CD14-positive monocyte (primary cell): ENCODE measurements at regions not wholly inside any gene's neighbourhood (a gene's known extent, or its start where the extent isn't known, plus 50 kb on each side); places are given as distances from the start of the nearest gene placed in this dataset.

Experiments used
- DNase-seq, 3 donors: peaks; one replicate each; pipeline ENCODE4 v3.0.0-alpha.2; 2011 to 2022
- H2AFZ ChIP-seq: 2 replicates; pipeline ENCODE4 v1.6.0; 2012; ENCODE audit warnings: mild to moderate bottlenecking, low read depth, low read length, inconsistent platforms; ENCODE audit not compliant: insufficient read depth, poor library complexity, severe bottlenecking
- H3K27ac ChIP-seq, 2 donors: 1 replicate in 1 of 2; 2 replicates in 1 of 2; pipeline ENCODE4 v1.5.1; 2012 to 2013; ENCODE audit warnings: low read length in 2 of 2, control low read depth in 1 of 2, inconsistent platforms in 1 of 2, low read depth in 1 of 2, mild to moderate bottlenecking in 1 of 2
- H3K27me3 ChIP-seq, 2 donors: one replicate each; pipeline versions ENCODE4 v1.6.0 to v1.6.1; 2011 to 2013; ENCODE audit warnings: low read length in 2 of 2; ENCODE audit not compliant: control insufficient read depth in 2 of 2, insufficient read depth in 2 of 2
- H3K36me3 ChIP-seq, 2 donors: replicated peaks in 1 of 2; 1 replicate in 1 of 2; 2 replicates in 1 of 2; pipeline versions ENCODE4 v1.5.1 to v1.6.1; 2012 to 2013; ENCODE audit warnings: low read length in 2 of 2, control low read depth in 1 of 2, inconsistent platforms in 1 of 2, mild to moderate bottlenecking in 1 of 2; ENCODE audit not compliant: insufficient read depth in 2 of 2, control insufficient read depth in 1 of 2
- H3K4me1 ChIP-seq, 2 donors: 1 replicate in 1 of 2; 2 replicates in 1 of 2; pipeline versions ENCODE4 v1.5.1 to v1.6.1; 2012 to 2013; ENCODE audit warnings: low read length in 2 of 2, control low read depth in 1 of 2, inconsistent platforms in 1 of 2, mild to moderate bottlenecking in 1 of 2, moderate library complexity in 1 of 2; ENCODE audit not compliant: insufficient read depth in 2 of 2, control insufficient read depth in 1 of 2
- H3K4me2 ChIP-seq: replicated peaks from 2 replicates; pipeline ENCODE3; 2012; ENCODE audit warnings: low read length, moderate library complexity, mild to moderate bottlenecking; ENCODE audit not compliant: poor library complexity, severe bottlenecking; ENCODE audit errors: extremely low read depth
- H3K4me3 ChIP-seq, 3 experiments: fragments of 200-600 bp in 1 of 3; sonication (generic) in 1 of 3; replicated peaks in 1 of 3; 1 replicate in 2 of 3; 2 replicates in 1 of 3; pipeline ENCODE4 v1.5.1; 2011 to 2013; ENCODE audit warnings: low read length in 3 of 3, mild to moderate bottlenecking in 3 of 3, control low read depth in 2 of 3, low read depth in 2 of 3, inconsistent platforms in 1 of 3, moderate library complexity in 1 of 3
- H3K79me2 ChIP-seq: 2 replicates; pipeline ENCODE4 v1.6.0; 2012; ENCODE audit warnings: mild to moderate bottlenecking, control low read depth, inconsistent platforms, low read length, moderate library complexity; ENCODE audit not compliant: insufficient read depth
- H3K9ac ChIP-seq: 2 replicates; pipeline ENCODE4 v1.6.0; 2017; ENCODE audit warnings: low read length, mild to moderate bottlenecking; ENCODE audit not compliant: insufficient read depth, poor library complexity, severe bottlenecking
- H3K9me3 ChIP-seq, 2 donors: replicated peaks in 1 of 2; 1 replicate in 1 of 2; 2 replicates in 1 of 2; pipeline versions ENCODE4 v1.5.1 to v1.6.1; 2012 to 2013; ENCODE audit warnings: low read length in 2 of 2, control low read depth in 1 of 2; ENCODE audit not compliant: control insufficient read depth in 1 of 2, insufficient read depth in 1 of 2
- H4K20me1 ChIP-seq: 2 replicates; pipeline ENCODE4 v1.6.0; 2012; ENCODE audit warnings: mild to moderate bottlenecking, low read length, control low read depth, moderate library complexity; ENCODE audit not compliant: insufficient read depth
- H3K27ac Mint-ChIP-seq, 7 donors: one replicate each; pipeline ENCODE4 v1.8.0; 2020; ENCODE audit warnings: mild to moderate bottlenecking in 7 of 7, mixed read lengths in 7 of 7, moderate library complexity in 6 of 7, inconsistent platforms in 2 of 7
- H3K27me3 Mint-ChIP-seq, 3 donors: one replicate each; pipeline ENCODE4 v1.8.0; 2021 to 2022; ENCODE audit warnings: low read depth in 3 of 3, mild to moderate bottlenecking in 3 of 3, mixed read lengths in 3 of 3, moderate library complexity in 3 of 3, inconsistent platforms in 1 of 3
- H3K36me3 Mint-ChIP-seq, 2 donors: one replicate each; pipeline ENCODE4 v1.8.0; 2020; ENCODE audit warnings: mixed read lengths in 2 of 2, inconsistent platforms in 1 of 2, mild to moderate bottlenecking in 1 of 2
- H3K4me1 Mint-ChIP-seq: one replicate; pipeline ENCODE4 v1.8.0; 2020; ENCODE audit warnings: mild to moderate bottlenecking, mixed read lengths
- H3K4me3 Mint-ChIP-seq, 2 donors: one replicate each; pipeline ENCODE4 v1.8.0; 2020; ENCODE audit warnings: mild to moderate bottlenecking in 2 of 2, mixed read lengths in 2 of 2, moderate library complexity in 1 of 2
- H3K9me3 Mint-ChIP-seq, 7 donors: one replicate each; pipeline ENCODE4 v1.8.0; 2020 to 2022; ENCODE audit warnings: mixed read lengths in 7 of 7, mild to moderate bottlenecking in 6 of 7, moderate library complexity in 6 of 7, inconsistent platforms in 2 of 7
- CTCF ChIP-seq: fragments of 200-600 bp; IDR thresholded peaks from one replicate; pipeline ENCODE4 v1.8.0; 2022; ENCODE audit warnings: antibody characterized with exemption, mild to moderate bottlenecking
- WGBS: methylation state at CpG from one replicate; pipeline ENCODE4 v1.1.5; 2013; ENCODE audit warnings: missing lambda C conversion rate; ENCODE audit not compliant: insufficient coverage; 5-methylcytosine and 5-hydroxymethylcytosine counted together
- intact Hi-C, 2 donors: fragments of 100-400 bp; cut with micrococcal nuclease; formaldehyde crosslinking; loops; one replicate each; pipeline versions ENCODE4 v1.15.0 to v1.15.1; 2023

GRCh38 chrX:39725928-39726619, 371.7 kb downstream of the BCOR start:
- H3K9me3 ChIP-seq = peaks cover 7 to 9% of the 10 kb centered on the region in 2 donors
- H3K4me1 ChIP-seq = peaks cover 21 to 26% of the 10 kb centered on the region in 2 donors
- DNase-seq = no peak
- Mint-ChIP-seq H3K9me3 (peaks cover 0 to 23% (median 5%) of the 10 kb centered on the region in 7 donors), H3K4me1 (peaks cover 27% of the 10 kb centered on the region), H3K36me3 (no peaks in the 10 kb centered on the region), H3K27me3 (peaks cover 0 to 12% (median 9%) of the 10 kb centered on the region in 3 donors), H3K27ac (no peak overlapping the region), H3K4me3 (no peak overlapping the region)
- H4K20me1 ChIP-seq = no peaks in the 10 kb centered on the region
- H3K4me3 ChIP-seq = no peak overlapping the region
- intact Hi-C loops = no loop called here
- H2AFZ ChIP-seq = no peak overlapping the region
- 20% methylated on average over 1 of the region's 13 CpGs for whole genome bisulfite sequencing
- H3K27ac ChIP-seq = no peak overlapping the region
- peaks cover 0 to 2% of the 10 kb centered on the region in 2 donors for H3K27me3 ChIP-seq
- no peaks in the 10 kb centered on the region for H3K36me3 ChIP-seq
- no peaks in the 10 kb centered on the region for H3K79me2 ChIP-seq
- no peak overlapping the region for H3K4me2 ChIP-seq
- TF ChIP-seq CTCF = no peak
- H3K9ac ChIP-seq = no peak overlapping the region

DNA sequence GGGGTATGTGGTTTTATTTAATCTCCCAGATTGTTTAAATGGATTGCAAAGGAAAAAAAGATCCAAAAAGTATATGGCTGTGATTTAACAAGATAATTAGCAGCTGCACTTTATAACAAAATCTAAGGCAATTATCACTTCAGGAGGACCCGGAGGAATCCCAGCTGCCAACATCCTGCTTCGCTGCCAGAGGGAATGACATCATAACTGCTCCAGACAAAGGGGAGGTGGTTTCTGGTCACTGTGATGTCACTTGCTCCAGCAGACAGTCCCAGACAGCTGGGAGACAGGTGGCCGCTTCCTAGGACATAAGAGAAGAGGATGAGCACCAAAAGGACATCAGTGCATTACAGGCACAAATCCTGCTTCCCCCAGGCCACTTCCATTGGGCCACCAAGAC, 371.0 kb downstream of the BCOR start:
- Histone ChIP-seq H3K27ac (no peak overlapping the region), H3K9ac (no peak overlapping the region), H3K36me3 (no peaks in the 10 kb centered on the region), H3K4me1 (peaks cover 21 to 31% of the 10 kb centered on the region in 2 donors), H3K79me2 (no peaks in the 10 kb centered on the region), H4K20me1 (no peaks in the 10 kb centered on the region), H3K4me3 (no peak overlapping the region), H2AFZ (no peak overlapping the region), H3K9me3 (peaks cover 7 to 9% of the 10 kb centered on the region in 2 donors), H3K27me3 (peaks cover 0 to 2% of the 10 kb centered on the region in 2 donors), H3K4me2 (no peak overlapping the region)
- no peak for TF ChIP-seq CTCF
- Mint-ChIP-seq H3K4me1 (peaks cover 30% of the 10 kb centered on the region), H3K27me3 (peaks cover 0 to 12% (median 11%) of the 10 kb centered on the region in 3 donors), H3K27ac (no peak overlapping the region), H3K9me3 (peaks cover 0 to 23% (median 5%) of the 10 kb centered on the region in 7 donors), H3K36me3 (no peaks in the 10 kb centered on the region), H3K4me3 (no peak overlapping the region)
- DNase-seq = no peak
- intact Hi-C loops = no loop called here
- WGBS = 63% methylated on average over 2 of the region's 3 CpGs
